Spleen (tissue), 11 donors: ENCODE measurements at regions not wholly inside any gene's neighbourhood (a gene's known extent, or its start where the extent isn't known, plus 50 kb on each side); places are given as distances from the start of the nearest gene placed in this dataset.
"Not testable (repeated sequence)": the region's sequence is repeated elsewhere in the genome, so short reads cannot be mapped to it uniquely, and the experiment has no call there.

Source experiments
- DNase-seq: peaks from one replicate; pipeline ENCODE4 v3.0.0-alpha.2; 2020
- H3K27ac ChIP-seq, 8 donors: fragments of 200-600 bp; sonication (generic) in 7 of 8; 1 replicate in 4 of 8; 2 replicates in 4 of 8; pipeline versions ENCODE4 v1.5.0 to v1.8.0; 2016 to 2021; ENCODE audit warnings: inconsistent platforms in 4 of 8, mild to moderate bottlenecking in 4 of 8, moderate library complexity in 1 of 8
- H3K27me3 ChIP-seq, 7 donors: fragments of 200-600 bp; sonication (generic) in 6 of 7; replicated peaks in 1 of 7; 1 replicate in 4 of 7; 2 replicates in 3 of 7; pipeline versions ENCODE4 v1.5.0 to v1.8.0; 2016 to 2021; ENCODE audit warnings: inconsistent platforms in 3 of 7, mild to moderate bottlenecking in 1 of 7
- H3K36me3 ChIP-seq, 6 donors: fragments of 200-600 bp; sonication (generic) in 5 of 6; 1 replicate in 4 of 6; 2 replicates in 2 of 6; pipeline versions ENCODE4 v1.5.0 to v1.8.0; 2016 to 2021; ENCODE audit warnings: inconsistent platforms in 2 of 6
- H3K4me1 ChIP-seq, 6 donors: fragments of 200-600 bp; sonication (generic) in 5 of 6; 1 replicate in 3 of 6; 2 replicates in 3 of 6; pipeline versions ENCODE4 v1.5.0 to v1.8.0; 2016 to 2021; ENCODE audit warnings: inconsistent platforms in 3 of 6
- H3K4me3 ChIP-seq, 8 donors: fragments of 200-600 bp; sonication (generic) in 7 of 8; 1 replicate in 4 of 8; 2 replicates in 4 of 8; pipeline versions ENCODE4 v1.5.0 to v1.8.0; 2016 to 2021; ENCODE audit warnings: inconsistent platforms in 4 of 8, mild to moderate bottlenecking in 4 of 8, moderate library complexity in 2 of 8
- H3K9me3 ChIP-seq, 8 donors: fragments of 200-600 bp; sonication (generic) in 7 of 8; 1 replicate in 4 of 8; 2 replicates in 4 of 8; pipeline versions ENCODE4 v1.5.0 to v1.8.0; 2016 to 2021; ENCODE audit warnings: inconsistent platforms in 4 of 8
- CTCF ChIP-seq, 11 experiments: fragments of 200-600 bp in 7 of 11; fragments of 450-650 bp in 4 of 11; sonication (generic) in 4 of 11; IDR thresholded peaks in 8 of 11; conservative IDR thresholded peaks in 3 of 11; 1 replicate in 7 of 11; 2 replicates in 4 of 11; pipeline versions ENCODE4 v1.4.0 to v1.8.0; 2016 to 2021; ENCODE audit warnings: antibody characterized with exemption in 11 of 11, inconsistent platforms in 4 of 11, mild to moderate bottlenecking in 1 of 11
- POLR2A ChIP-seq, 3 donors: fragments of 450-650 bp; IDR thresholded peaks; one replicate each; pipeline ENCODE4 v1.5.1; 2017; ENCODE audit warnings: antibody characterized with exemption in 3 of 3, mild to moderate bottlenecking in 1 of 3
- POLR2AphosphoS5 ChIP-seq, 3 donors: sonication (generic); formaldehyde crosslinking; IDR thresholded peaks; one replicate each; pipeline ENCODE4 v1.5.1; 2017; ENCODE audit warnings: antibody characterized with exemption in 3 of 3
- WGBS, 5 donors: extraction: QIAGEN DNeasy Blood & Tissue Kit in 3 of 5; methylation state at CpG; one replicate each; pipeline versions ENCODE4 v1.1.5 to v1.1.7; 2013 to 2018; 5-methylcytosine and 5-hydroxymethylcytosine counted together
- intact Hi-C: fragments of 100-400 bp; cut with DNase I; formaldehyde crosslinking; loops from one replicate; pipeline ENCODE4 v1.15.0; 2023; ENCODE audit warnings: low total_unique reads
- donor health status: healthy with polysubstance abuse.
- donor health status: DM: no; HTN: no; CAD: no; lungs with moderate emphysema.
- donor health status: DM: no; HTN: no; CAD: no.
- donor health status: Bipolar disorder and iron deficiency.
- donor health status: healthy.
- donor health status: DM: no; HTN: no; CAD: no.
- donor health status: DM: yes; HTN: yes; CAD: no.

DNA sequence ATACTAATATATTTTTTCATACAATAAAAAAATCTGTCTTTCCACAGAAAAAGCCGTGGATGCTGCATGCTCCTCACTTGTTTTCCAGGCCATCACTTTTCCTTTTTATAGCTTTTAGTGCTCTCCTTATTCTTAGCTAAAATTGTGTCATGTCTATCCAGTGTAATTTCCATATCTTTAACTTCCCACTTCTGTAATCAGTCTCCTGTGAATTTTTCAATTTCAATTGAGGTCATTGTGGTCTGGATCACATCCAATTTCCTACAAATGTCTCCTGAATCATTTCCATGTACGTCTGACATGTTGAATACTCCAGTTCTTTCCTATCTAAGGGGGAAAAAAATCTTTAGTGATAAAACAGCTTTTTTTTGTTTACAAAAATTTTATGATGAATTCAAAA, 838.2 kb upstream of the B3GALT2 start:
- WGBS, 5 donors, result 26 to 47% (median 35%) methylated on average over 2 of the region's 2 CpGs
- no peak for TF ChIP-seq POLR2A (IDR thresholded peaks at IDR 0.05)
- TF ChIP-seq CTCF (IDR thresholded peaks at IDR 0.05 in 8 of 11, conservative IDR thresholded peaks at IDR 0.05 in 3 of 11), result no peak
- TF ChIP-seq POLR2AphosphoS5 (IDR thresholded peaks at IDR 0.05), result no peak
- Histone ChIP-seq H3K36me3 (no peaks in the 10 kb centered on the region), H3K9me3 (peaks cover 0 to 6% (median 0%) of the 10 kb centered on the region in 8 donors), H3K27me3 (no peaks in the 10 kb centered on the region), H3K4me1 (no peaks in the 10 kb centered on the region), H3K4me3 (no peak overlapping the region), H3K27ac (no peak overlapping the region)
- intact Hi-C loops, result no loop called here
- no peak for DNase-seq

DNA sequence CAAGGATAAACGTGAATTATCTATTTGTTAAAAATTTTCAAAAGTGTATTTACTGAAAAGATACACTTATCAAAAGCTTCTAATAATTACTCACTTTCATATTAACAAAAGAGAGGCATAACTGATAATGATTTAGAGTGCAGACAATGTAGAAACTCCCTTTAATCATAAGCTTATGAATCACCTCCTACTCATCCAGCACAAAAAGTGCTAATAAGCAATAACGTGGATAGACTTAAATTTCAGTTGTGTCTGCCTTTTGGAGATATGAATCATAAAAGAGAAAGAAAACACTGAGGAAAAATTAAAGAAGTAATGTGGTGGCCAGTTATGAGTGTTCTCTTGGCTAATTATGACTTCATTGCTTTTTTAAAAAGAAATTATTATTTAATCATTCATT, 827.6 kb upstream of the B3GALT2 start:
- intact Hi-C loops, result no loop called here
- whole genome bisulfite sequencing, 5 donors, result 69 to 80% (median 74%) methylated on average over 2 of the region's 2 CpGs
- TF ChIP-seq POLR2A (IDR thresholded peaks at IDR 0.05) (no peak), POLR2AphosphoS5 (IDR thresholded peaks at IDR 0.05) (no peak), CTCF (IDR thresholded peaks at IDR 0.05 in 8 of 11, conservative IDR thresholded peaks at IDR 0.05 in 3 of 11) (no peak)

DNA sequence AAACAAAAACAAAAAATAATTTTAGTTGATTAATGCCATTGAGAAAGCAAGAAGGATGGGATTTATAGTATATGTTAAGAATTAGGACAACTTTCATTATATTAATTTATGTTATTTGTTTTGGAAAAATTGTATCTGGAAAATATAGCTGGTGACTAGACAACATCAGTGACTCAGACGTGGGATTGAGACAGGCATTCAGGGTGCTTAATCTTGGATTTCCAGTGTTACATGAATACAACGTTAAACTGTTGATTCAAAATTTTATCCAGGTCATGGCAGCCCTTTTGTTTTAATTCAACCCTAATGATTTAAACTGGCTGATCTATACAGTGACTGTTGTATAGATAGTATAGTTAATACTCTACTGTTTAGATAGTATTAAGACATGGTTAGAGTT, 827.1 kb upstream of the B3GALT2 start:
- no peaks in the 10 kb centered on the region for H3K4me1 ChIP-seq
- WGBS, 5 donors, result 81 to 93% (median 90%) methylated on average over 2 of the region's 2 CpGs
- no peak for TF ChIP-seq POLR2AphosphoS5 (IDR thresholded peaks at IDR 0.05)
- TF ChIP-seq CTCF (IDR thresholded peaks at IDR 0.05 in 8 of 11, conservative IDR thresholded peaks at IDR 0.05 in 3 of 11), result no peak
- TF ChIP-seq POLR2A (IDR thresholded peaks at IDR 0.05), result no peak
- DNase-seq, result no peak
- no peak overlapping the region for H3K27ac ChIP-seq
- no peak overlapping the region for H3K4me3 ChIP-seq
- intact Hi-C loops, result no loop called here
- H3K27me3 ChIP-seq, result no peaks in the 10 kb centered on the region
- H3K36me3 ChIP-seq, result no peaks in the 10 kb centered on the region
- H3K9me3 ChIP-seq, result peaks cover 0 to 10% (median 0%) of the 10 kb centered on the region in 8 donors

More for the DNA sequence above, 827.6 kb upstream of the B3GALT2 start:
- Histone ChIP-seq H3K27me3 (no peaks in the 10 kb centered on the region), H3K4me3 (no peak overlapping the region), H3K27ac (no peak overlapping the region), H3K9me3 (peaks cover 0 to 9% (median 0%) of the 10 kb centered on the region in 8 donors), H3K36me3 (no peaks in the 10 kb centered on the region), H3K4me1 (no peaks in the 10 kb centered on the region)
- DNase-seq, result no peak

GRCh38 chr1:194004146-194004545, 817.7 kb upstream of the B3GALT2 start:
- Histone ChIP-seq H3K27me3 (no peaks in the 10 kb centered on the region), H3K4me1 (no peaks in the 10 kb centered on the region), H3K4me3 (no peak overlapping the region), H3K9me3 (peaks cover 0 to 14% (median 8%) of the 10 kb centered on the region in 8 donors), H3K27ac (no peak overlapping the region), H3K36me3 (no peaks in the 10 kb centered on the region)
- TF ChIP-seq POLR2A (IDR thresholded peaks at IDR 0.05), result no peak
- no peak for TF ChIP-seq POLR2AphosphoS5 (IDR thresholded peaks at IDR 0.05)
- TF ChIP-seq CTCF (IDR thresholded peaks at IDR 0.05 in 8 of 11, conservative IDR thresholded peaks at IDR 0.05 in 3 of 11), result no peak
- no peak for DNase-seq
- WGBS, 5 donors, result 55 to 77% (median 72%) methylated on average over 2 of the region's 2 CpGs
- intact Hi-C loops, result no loop called here

DNA sequence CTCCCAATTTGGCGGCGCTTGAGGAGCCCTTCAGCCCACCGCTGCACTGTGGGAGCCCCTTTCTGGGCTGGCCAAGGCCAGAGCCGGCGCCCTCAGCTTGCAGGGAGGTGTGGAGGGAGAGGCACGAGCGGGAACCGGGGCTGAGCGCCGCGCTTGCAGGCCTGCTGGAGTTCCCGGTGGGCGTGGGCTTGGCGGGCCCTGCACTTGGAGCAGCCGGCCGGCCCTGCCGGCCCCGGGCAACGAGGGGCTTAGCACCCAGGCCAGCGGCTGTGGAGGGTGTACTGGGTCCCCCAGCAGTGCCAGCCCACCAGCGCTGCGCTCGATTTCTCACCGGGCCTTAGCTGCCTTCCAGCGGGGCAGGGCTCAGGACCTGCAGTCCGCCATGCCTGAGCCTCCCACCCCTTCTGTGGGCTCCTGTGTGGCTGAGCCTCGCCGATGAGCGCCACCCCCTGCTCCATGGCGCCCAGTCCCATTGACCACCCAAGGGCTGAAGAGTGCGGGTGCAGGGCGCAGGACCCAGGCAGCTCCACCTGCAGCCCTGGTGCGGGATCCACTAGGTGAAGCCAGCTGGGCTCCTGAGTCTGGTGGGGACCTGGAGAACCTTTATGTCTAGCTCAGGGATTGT, 815.4 kb upstream of the B3GALT2 start:
- DNase-seq, result peak; percentile 70
- H3K9me3 ChIP-seq, result peaks cover 0 to 14% (median 8%) of the 10 kb centered on the region in 8 donors
- H3K4me3 ChIP-seq, H3K4me1 ChIP-seq, H3K27ac ChIP-seq, H3K36me3 ChIP-seq, H3K27me3 ChIP-seq, intact Hi-C loops: not testable (repeated sequence)
- 87 to 98% (median 94%) methylated on average over 8 to 33 of the region's 33 CpGs for WGBS, 5 donors
